Endothelial cell of umbilical vein (primary cell): ENCODE measurements at regions not wholly inside any gene's neighbourhood (a gene's known extent, or its start where the extent isn't known, plus 50 kb on each side); places are given as distances from the start of the nearest gene placed in this dataset.

ENCODE experiments used
- EZH2 ChIP-seq: IDR thresholded peaks from 2 replicates; pipeline ENCODE4 v1.6.1; 2012; ENCODE audit warnings: borderline replicate concordance, low read depth, mild to moderate bottlenecking, moderate library complexity, low read length, inconsistent platforms; ENCODE audit not compliant: severe bottlenecking
- FOS ChIP-seq: IDR thresholded peaks from 2 replicates; pipeline ENCODE4 v1.6.1; 2011; ENCODE audit warnings: mild to moderate bottlenecking, low read length, moderate library complexity, borderline replicate concordance; ENCODE audit not compliant: insufficient read depth
- JUN ChIP-seq: IDR thresholded peaks from 2 replicates; pipeline ENCODE4 v1.6.1; 2011; ENCODE audit warnings: borderline replicate concordance, low read depth; ENCODE audit not compliant: insufficient read length, insufficient read depth
- MYC ChIP-seq: IDR thresholded peaks from one replicate; pipeline ENCODE4 v1.6.1; 2011; ENCODE audit warnings: mild to moderate bottlenecking, low read depth, low read length
- POLR2A ChIP-seq: IDR thresholded peaks from 2 replicates; pipeline ENCODE4 v1.6.1; 2012; ENCODE audit warnings: low read depth, mild to moderate bottlenecking, control low read depth, low read length
- POLR2AphosphoS5 ChIP-seq: IDR thresholded peaks from 2 replicates; pipeline ENCODE4 v1.6.1; 2012; ENCODE audit warnings: low read depth, mild to moderate bottlenecking, control low read depth, low read length, moderate library complexity; ENCODE audit not compliant: insufficient read depth
- TF ChIP-seq, protein P1 (sequence below), 2 donors: IDR thresholded peaks; 1 replicate in 1 of 2; 2 replicates in 1 of 2; pipeline ENCODE4 v1.5.1; 2011; ENCODE audit warnings: low read length in 2 of 2, mild to moderate bottlenecking in 2 of 2, moderate library complexity in 2 of 2, control low read depth in 1 of 2, inconsistent platforms in 1 of 2, low read depth in 1 of 2; ENCODE audit not compliant: insufficient read depth in 1 of 2; ENCODE audit errors: extremely low read depth in 1 of 2
- TF ChIP-seq, protein P2 (sequence below): IDR thresholded peaks from 2 replicates; pipeline ENCODE4 v1.6.1; 2011; ENCODE audit not compliant: insufficient read depth, insufficient read length

GRCh38 chr3:64916192-64916798 lies 228.5 kb upstream of the ADAMTS9 start:
- TF ChIP-seq, protein P1, sequence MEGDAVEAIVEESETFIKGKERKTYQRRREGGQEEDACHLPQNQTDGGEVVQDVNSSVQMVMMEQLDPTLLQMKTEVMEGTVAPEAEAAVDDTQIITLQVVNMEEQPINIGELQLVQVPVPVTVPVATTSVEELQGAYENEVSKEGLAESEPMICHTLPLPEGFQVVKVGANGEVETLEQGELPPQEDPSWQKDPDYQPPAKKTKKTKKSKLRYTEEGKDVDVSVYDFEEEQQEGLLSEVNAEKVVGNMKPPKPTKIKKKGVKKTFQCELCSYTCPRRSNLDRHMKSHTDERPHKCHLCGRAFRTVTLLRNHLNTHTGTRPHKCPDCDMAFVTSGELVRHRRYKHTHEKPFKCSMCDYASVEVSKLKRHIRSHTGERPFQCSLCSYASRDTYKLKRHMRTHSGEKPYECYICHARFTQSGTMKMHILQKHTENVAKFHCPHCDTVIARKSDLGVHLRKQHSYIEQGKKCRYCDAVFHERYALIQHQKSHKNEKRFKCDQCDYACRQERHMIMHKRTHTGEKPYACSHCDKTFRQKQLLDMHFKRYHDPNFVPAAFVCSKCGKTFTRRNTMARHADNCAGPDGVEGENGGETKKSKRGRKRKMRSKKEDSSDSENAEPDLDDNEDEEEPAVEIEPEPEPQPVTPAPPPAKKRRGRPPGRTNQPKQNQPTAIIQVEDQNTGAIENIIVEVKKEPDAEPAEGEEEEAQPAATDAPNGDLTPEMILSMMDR (IDR thresholded peaks at IDR 0.05; ENCODE audit: extremely low read depth in 1 of 2, insufficient read depth in 1 of 2, low read depth in 1 of 2, low read length in 2 of 2) = no peak
- TF ChIP-seq JUN = no peak
- TF ChIP-seq MYC = no peak
- TF ChIP-seq POLR2A = no peak
- no peak for TF ChIP-seq POLR2AphosphoS5
- TF ChIP-seq, protein P2, sequence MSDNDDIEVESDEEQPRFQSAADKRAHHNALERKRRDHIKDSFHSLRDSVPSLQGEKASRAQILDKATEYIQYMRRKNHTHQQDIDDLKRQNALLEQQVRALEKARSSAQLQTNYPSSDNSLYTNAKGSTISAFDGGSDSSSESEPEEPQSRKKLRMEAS = no peak
- no peak for TF ChIP-seq EZH2
- TF ChIP-seq FOS = no peak
